GM12872 (cell line): ENCODE measurements at regions not wholly inside any gene's neighbourhood (a gene's known extent, or its start where the extent isn't known, plus 50 kb on each side); places are given as distances from the start of the nearest gene placed in this dataset.

Experiments used
- TF ChIP-seq, protein P1 (sequence below): IDR thresholded peaks from 3 replicates; pipeline ENCODE4 v1.5.1; 2011; ENCODE audit warnings: low read depth, mild to moderate bottlenecking, low read length, moderate library complexity; ENCODE audit not compliant: insufficient read depth

DNA sequence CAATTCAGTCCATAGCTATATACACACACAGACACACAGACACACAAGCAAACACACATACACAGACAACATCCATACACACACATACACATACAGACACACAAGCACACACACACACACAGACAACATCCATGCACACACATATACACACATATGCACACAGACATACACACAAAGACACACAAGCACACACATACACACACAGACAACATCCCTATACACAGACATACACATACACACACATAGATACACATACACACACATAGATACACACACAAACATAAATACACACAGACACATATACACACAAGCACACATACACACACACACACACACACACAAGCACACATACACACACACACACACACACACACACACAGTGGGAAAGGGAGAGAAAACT is 254.8 kb downstream of the VRK1 start:
- TF ChIP-seq, protein P1, sequence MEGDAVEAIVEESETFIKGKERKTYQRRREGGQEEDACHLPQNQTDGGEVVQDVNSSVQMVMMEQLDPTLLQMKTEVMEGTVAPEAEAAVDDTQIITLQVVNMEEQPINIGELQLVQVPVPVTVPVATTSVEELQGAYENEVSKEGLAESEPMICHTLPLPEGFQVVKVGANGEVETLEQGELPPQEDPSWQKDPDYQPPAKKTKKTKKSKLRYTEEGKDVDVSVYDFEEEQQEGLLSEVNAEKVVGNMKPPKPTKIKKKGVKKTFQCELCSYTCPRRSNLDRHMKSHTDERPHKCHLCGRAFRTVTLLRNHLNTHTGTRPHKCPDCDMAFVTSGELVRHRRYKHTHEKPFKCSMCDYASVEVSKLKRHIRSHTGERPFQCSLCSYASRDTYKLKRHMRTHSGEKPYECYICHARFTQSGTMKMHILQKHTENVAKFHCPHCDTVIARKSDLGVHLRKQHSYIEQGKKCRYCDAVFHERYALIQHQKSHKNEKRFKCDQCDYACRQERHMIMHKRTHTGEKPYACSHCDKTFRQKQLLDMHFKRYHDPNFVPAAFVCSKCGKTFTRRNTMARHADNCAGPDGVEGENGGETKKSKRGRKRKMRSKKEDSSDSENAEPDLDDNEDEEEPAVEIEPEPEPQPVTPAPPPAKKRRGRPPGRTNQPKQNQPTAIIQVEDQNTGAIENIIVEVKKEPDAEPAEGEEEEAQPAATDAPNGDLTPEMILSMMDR: no peak

DNA sequence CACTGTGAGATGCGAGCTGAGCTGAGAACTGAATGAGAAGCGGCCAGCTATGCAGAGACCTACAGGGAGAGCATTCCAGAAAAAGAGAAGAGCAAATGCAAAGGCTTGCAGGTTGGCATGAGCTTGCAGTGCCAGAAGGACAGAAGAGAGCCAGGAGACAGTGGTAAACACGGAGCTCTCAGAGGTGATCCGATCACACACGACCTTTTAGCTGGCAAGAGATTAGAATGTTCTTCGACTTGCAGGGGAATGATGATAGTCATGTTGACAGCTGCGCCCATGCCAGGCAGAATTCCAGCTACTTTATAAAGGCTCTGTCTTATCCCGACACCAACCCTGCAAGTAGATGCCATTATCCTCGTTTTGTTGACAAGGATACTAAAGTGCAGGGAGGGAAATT is 256.8 kb downstream of the VRK1 start:
- TF ChIP-seq, protein P1: no peak

DNA sequence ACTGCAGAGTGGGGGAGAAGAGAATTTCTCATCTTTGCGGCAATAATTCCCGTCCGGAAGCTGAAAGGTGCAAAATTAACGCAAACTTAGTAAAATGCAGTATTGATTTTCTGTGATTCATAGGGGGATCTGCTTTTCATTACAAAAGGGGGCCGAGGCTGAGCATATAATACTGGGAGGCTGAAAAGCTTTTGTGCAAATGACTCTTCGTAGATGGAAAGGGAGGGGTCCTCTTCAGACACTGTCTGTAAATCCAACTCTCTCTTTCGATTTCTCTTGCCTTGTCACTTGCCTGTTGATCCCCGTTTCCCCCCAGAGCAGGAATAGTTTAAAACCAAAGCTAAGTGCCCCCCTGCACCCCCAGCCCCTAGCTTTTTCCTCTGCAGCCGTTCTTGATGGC is 258.2 kb downstream of the VRK1 start:
- TF ChIP-seq, protein P1: no peak

DNA sequence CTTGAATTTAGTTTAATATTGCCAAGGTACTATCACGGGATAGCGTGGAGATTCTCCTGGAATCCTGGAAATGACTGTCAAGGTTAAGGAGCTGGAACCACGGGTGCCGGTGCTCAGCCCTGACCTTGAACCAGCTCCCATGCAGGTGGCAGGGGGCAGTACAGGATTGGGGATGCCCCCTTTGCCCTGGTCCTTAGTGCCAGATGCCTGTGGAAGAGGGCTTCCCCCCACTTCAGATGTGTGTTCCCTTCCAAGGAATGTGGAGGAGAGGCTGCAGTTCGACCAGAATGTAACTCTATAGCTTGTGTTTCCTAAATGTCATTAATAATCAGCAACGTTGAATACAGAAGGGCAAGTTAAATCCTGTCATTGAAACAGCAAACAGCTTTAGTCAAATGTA is 258.9 kb downstream of the VRK1 start:
- TF ChIP-seq, protein P1: no peak

DNA sequence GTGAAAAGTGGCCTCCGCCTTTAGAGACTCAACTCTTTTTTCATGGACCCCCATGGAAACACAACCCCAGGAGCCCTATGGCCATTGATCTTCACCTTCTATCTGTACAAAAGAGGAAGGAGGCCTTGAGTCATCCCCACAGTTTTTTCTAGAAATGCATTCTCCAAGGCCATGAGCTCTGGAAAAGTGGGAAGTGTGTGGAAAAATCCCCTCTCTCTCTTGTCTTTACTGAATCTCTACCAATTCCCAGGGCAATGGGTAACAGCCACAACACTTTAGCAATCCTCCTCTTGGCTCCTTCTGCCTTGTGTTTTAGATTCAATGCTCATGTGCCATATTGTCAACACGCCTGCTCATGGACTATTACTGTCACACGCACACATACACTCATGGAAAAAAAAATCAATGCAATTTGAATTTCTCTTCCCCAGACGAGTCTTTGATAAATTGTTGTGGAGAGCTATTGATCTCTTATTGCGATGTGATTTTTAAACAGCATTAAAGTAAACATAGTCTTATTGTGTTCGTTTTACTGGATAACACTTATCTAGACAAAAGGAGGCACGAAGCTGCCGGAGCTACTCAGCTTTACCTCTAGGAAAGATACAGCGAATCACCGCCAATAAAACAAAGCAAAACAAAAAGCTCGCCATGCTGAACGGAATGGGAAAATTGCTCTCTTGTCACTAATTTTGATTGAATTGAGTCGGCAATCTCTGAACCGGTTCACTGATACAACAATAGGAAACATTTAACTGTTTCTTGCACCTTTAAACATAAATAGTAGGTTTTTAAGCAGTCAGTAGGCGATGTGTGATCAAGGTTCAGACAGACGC is 260.3 kb downstream of the VRK1 start:
- TF ChIP-seq, protein P1: no peak

DNA sequence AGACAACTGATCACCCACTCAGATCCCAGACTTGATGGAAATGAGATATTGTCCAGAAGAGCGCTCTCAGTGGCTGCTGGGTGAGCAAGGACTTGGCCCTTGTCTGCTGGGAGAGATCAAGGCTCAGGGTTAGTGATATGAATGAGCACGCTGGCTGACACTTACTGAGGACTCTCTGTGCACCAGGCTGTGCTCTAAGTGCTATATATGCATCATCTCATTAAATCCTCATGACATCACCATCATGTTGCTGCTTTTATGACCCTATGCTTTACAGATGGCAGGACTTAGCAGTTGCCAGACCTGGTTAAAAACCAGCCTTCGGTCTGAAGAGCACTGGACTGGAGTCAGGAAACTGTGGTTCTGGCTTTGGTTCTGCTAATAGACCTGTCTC is 260.9 kb downstream of the VRK1 start:
- TF ChIP-seq, protein P1: no peak

DNA sequence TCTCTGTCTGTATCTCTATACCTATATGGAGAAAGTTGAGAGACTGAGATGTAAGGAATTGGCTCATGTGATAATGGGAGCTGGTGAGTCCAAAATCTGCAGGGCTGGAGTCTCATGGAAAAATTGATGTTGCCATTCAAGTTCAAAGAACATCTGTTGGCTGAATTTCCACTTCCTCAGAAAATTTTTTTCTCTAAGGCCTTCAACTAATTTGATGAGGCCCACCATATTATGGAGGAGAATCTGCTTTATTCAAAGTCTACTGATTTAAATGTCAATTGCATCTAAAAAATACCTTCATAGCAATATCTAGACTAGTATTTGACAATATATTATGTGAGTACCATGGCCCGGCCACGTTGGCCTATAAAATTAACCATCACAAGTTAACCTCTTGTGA is 261.4 kb downstream of the VRK1 start:
- TF ChIP-seq, protein P1: no peak
